HepG2 (cell line): ENCODE measurements at regions not wholly inside any gene's neighbourhood (a gene's known extent, or its start where the extent isn't known, plus 50 kb on each side); places are given as distances from the start of the nearest gene placed in this dataset.
A peak's percentile ranks its signal among the peaks of the same experiment; 100 is the strongest.

ENCODE experiments used
- ELF1 ChIP-seq: sonication (generic); formaldehyde crosslinking; IDR thresholded peaks from 2 replicates; pipeline ENCODE4 v1.4.0; 2020; ENCODE audit warnings: missing genetic modification reagents
- HIVEP1 ChIP-seq: sonication (generic); formaldehyde crosslinking; IDR thresholded peaks from 2 replicates; pipeline ENCODE4 v1.4.0; 2020; ENCODE audit warnings: mild to moderate bottlenecking, missing genetic modification reagents
- IKZF4 ChIP-seq: sonication (generic); formaldehyde crosslinking; IDR thresholded peaks from 2 replicates; pipeline ENCODE4 v1.5.1; 2020; ENCODE audit warnings: borderline replicate concordance, mild to moderate bottlenecking, low read depth, missing genetic modification reagents; ENCODE audit errors: not compliant biosample characterization
- NONO ChIP-seq, 2 experiments: fragments of 450-650 bp in 1 of 2; sonication (generic) in 1 of 2; formaldehyde crosslinking in 1 of 2; IDR thresholded peaks in 1 of 2; conservative IDR thresholded peaks in 1 of 2; 2 replicates each; pipeline versions ENCODE4 v1.6.1 to v1.8.0; 2017 to 2022; ENCODE audit warnings: mild to moderate bottlenecking in 1 of 2, missing genetic modification reagents in 1 of 2, moderate library complexity in 1 of 2
- PCBP1 ChIP-seq: fragments of 200-400 bp; formaldehyde crosslinking; IDR thresholded peaks from 2 replicates; pipeline ENCODE4 v1.6.1; 2017; ENCODE audit warnings: mild to moderate bottlenecking, low read depth, low read length, borderline replicate concordance
- RARG ChIP-seq: sonication (generic); formaldehyde crosslinking; IDR thresholded peaks from 2 replicates; pipeline ENCODE4 v1.4.0; 2020; ENCODE audit warnings: low read depth, mild to moderate bottlenecking, missing genetic modification reagents
- RBM22 ChIP-seq: fragments of 200-400 bp; formaldehyde crosslinking; optimal IDR thresholded peaks from 2 replicates; pipeline ENCODE3; 2017; ENCODE audit warnings: mild to moderate bottlenecking, low read length, moderate library complexity
- RNF219 ChIP-seq: sonication (generic); formaldehyde crosslinking; IDR thresholded peaks from 2 replicates; pipeline ENCODE4 v1.5.0; 2020; ENCODE audit warnings: mild to moderate bottlenecking, missing genetic modification reagents
- ZNF3 ChIP-seq: IDR thresholded peaks from 2 replicates; pipeline ENCODE4 v1.7.0; 2017; ENCODE audit warnings: inconsistent platforms
- ZNF468 ChIP-seq: sonication (generic); formaldehyde crosslinking; IDR thresholded peaks from 2 replicates; pipeline ENCODE4 v1.8.0; 2022; ENCODE audit warnings: mild to moderate bottlenecking, moderate library complexity, missing genetic modification reagents
- ZNF563 ChIP-seq: sonication (generic); formaldehyde crosslinking; IDR thresholded peaks from 2 replicates; pipeline ENCODE4 v1.8.0; 2022; ENCODE audit warnings: mild to moderate bottlenecking, moderate library complexity, missing genetic modification reagents
- ZNF609 ChIP-seq: sonication (generic); formaldehyde crosslinking; IDR thresholded peaks from 2 replicates; pipeline ENCODE4 v1.4.0; 2020; ENCODE audit warnings: mild to moderate bottlenecking, missing genetic modification reagents, borderline replicate concordance
- TF ChIP-seq, protein P1 (sequence below): sonication (generic); formaldehyde crosslinking; IDR thresholded peaks from 2 replicates; pipeline ENCODE4 v1.8.0; 2022; ENCODE audit warnings: missing genetic modification reagents, mild to moderate bottlenecking, inconsistent platforms, borderline replicate concordance
- TF ChIP-seq, protein P2 (sequence below): sonication (generic); formaldehyde crosslinking; IDR thresholded peaks from 2 replicates; pipeline ENCODE4 v1.4.0; 2020; ENCODE audit warnings: missing genetic modification reagents
- TF ChIP-seq, protein P3 (sequence below): conservative IDR thresholded peaks from 2 replicates; pipeline ENCODE4 v1.6.1; 2018; ENCODE audit warnings: missing genetic modification reagents

GRCh38 chr4:100823066-100823992 is 305.5 kb upstream of the EMCN start (continued):
- TF ChIP-seq ZNF609 (CRISPR knock-in tag): 0 out of 2 replicates have a peak, but pooled peaks have one; percentile 26
- TF ChIP-seq, protein P1, sequence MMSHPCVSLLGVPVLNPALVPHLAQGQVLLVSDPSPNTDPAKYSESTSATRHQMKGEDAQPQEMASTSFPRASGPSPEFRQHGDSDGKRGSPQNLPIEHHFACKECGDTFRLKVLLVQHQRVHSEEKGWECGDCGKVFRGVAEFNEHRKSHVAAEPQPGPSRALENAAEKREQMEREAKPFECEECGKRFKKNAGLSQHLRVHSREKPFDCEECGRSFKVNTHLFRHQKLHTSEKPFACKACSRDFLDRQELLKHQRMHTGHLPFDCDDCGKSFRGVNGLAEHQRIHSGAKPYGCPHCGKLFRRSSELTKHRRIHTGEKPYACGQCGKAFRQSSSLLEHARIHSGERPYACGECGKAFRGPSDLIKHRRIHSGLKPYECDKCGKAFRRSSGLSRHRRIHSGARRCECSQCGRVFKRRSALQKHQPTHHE (CRISPR knock-in tag): no peak
- TF ChIP-seq HIVEP1 (CRISPR knock-in tag): no peak
- no peak for TF ChIP-seq RNF219
- no peak for TF ChIP-seq RARG (CRISPR knock-in tag)
- TF ChIP-seq ZNF563 (CRISPR knock-in tag): no peak
- no peak for TF ChIP-seq NONO (IDR thresholded peaks at IDR 0.05)
- no peak for TF ChIP-seq NONO (CRISPR knock-in tag; conservative IDR thresholded peaks at IDR 0.05)
- no peak for TF ChIP-seq IKZF4 (CRISPR knock-in tag)
- TF ChIP-seq, protein P2, sequence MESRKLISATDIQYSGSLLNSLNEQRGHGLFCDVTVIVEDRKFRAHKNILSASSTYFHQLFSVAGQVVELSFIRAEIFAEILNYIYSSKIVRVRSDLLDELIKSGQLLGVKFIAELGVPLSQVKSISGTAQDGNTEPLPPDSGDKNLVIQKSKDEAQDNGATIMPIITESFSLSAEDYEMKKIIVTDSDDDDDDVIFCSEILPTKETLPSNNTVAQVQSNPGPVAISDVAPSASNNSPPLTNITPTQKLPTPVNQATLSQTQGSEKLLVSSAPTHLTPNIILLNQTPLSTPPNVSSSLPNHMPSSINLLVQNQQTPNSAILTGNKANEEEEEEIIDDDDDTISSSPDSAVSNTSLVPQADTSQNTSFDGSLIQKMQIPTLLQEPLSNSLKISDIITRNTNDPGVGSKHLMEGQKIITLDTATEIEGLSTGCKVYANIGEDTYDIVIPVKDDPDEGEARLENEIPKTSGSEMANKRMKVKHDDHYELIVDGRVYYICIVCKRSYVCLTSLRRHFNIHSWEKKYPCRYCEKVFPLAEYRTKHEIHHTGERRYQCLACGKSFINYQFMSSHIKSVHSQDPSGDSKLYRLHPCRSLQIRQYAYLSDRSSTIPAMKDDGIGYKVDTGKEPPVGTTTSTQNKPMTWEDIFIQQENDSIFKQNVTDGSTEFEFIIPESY (CRISPR knock-in tag): no peak
- TF ChIP-seq ELF1 (CRISPR knock-in tag): no peak
- no peak for TF ChIP-seq RBM22
- TF ChIP-seq ZNF3: no peak
- TF ChIP-seq, protein P3, sequence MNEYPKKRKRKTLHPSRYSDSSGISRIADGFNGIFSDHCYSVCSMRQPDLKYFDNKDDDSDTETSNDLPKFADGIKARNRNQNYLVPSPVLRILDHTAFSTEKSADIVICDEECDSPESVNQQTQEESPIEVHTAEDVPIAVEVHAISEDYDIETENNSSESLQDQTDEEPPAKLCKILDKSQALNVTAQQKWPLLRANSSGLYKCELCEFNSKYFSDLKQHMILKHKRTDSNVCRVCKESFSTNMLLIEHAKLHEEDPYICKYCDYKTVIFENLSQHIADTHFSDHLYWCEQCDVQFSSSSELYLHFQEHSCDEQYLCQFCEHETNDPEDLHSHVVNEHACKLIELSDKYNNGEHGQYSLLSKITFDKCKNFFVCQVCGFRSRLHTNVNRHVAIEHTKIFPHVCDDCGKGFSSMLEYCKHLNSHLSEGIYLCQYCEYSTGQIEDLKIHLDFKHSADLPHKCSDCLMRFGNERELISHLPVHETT: no peak
- TF ChIP-seq ZNF468 (CRISPR knock-in tag): no peak
- TF ChIP-seq PCBP1: no peak
